GM18867 (cell line): ENCODE measurements at regions not wholly inside any gene's neighbourhood (a gene's known extent, or its start where the extent isn't known, plus 50 kb on each side); places are given as distances from the start of the nearest gene placed in this dataset.
"Not testable (repeated sequence)": the region's sequence is repeated elsewhere in the genome, so short reads cannot be mapped to it uniquely, and the experiment has no call there.

Experiments used
- ATAC-seq: cut with Tn5 transposase; IDR thresholded peaks from one replicate; pipeline ENCODE4 v1.9.1; 2021; ENCODE audit warnings: mild to moderate bottlenecking, moderate library complexity; ENCODE audit not compliant: unreplicated experiment

DNA sequence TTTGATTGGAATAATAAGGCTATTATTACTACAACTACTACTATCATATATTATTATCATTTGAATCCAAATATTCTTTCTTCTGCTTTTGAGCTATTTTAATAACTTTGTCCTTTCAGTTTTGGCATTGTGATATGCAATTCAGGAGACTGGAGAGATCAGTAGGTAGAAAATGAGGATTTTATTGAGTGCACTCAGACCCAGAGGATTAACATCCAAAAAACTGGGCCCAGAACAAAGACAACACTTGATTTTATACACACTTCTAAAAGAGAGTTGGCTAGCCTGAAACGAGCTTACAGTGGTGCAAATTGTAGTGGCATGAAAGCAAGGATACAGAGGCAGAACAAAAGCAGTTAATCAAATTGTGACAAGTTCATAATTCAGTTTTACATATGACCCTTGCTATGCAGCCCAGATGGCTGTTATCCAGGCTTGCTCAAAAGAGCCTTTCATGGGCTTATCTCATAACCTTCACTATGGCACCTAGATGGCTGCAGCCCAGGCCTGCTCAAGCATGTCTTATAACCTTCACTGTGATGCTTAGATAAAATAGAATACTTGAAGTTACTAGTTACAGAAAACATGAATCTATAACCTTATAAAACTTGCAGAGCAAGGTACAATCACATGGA lies 796.3 kb upstream of the RAG2 start:
- ATAC-seq: no peak

DNA sequence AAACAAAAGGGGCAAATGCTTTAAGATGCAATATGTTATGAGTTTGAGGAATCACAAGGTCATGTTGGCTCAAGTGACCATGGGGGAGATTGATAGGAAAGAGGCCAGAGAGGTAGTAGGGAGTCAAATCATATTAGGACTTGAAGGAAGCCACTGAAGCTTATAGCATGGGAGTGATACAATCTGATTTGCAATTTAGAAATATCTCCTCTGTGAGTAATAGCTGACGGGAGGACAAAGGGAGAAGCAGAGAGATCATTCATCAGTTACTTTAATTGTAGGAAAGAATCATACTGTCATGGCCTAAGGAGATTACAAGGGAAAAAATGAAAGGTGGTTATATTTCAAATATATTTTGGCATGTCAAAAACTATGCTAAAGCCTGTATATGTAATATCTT lies 793.6 kb upstream of the RAG2 start:
- ATAC-seq: no peak

DNA sequence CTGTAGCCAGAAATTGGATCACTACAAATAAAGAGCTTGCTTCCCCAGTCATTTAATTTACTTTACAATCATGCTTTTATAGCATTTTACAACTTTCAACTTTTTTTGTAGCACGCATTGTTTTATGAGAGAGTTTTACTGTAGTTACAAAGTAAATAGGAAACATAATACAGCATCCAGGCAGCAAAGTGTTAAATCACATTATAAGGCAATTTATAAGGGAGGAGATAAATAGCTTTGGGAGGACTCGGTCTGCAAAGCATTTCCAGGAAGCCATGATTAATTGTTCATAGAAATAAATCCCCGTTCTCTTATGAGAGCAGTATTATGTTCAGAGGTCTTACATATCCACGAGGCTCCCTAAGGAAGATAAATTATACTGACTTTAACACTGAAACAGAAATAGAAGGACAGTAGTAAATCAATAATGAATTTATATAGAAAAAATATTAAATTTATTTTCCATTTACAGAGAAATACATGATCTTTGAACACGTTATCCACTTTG lies 792.6 kb upstream of the RAG2 start:
- ATAC-seq: no peak

DNA sequence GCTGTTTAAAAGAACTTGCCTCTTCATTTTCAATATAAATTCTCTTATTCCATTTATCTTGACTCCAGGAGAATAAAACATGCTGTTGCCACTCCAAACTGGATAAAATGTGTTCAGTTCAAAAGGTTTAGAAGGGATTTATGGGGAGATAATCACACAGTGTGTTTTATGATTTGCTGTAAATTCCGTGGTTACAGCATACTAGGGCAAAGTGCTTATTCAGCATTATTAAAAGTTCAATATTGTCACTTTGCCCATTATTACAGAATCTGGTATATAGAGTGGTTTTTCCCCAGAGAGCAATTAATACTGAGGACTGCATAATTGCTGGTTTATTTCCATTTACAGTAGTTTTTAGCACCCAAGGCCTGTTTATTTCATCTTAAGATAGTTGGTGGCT lies 780.9 kb upstream of the RAG2 start:
- ATAC-seq: no peak

DNA sequence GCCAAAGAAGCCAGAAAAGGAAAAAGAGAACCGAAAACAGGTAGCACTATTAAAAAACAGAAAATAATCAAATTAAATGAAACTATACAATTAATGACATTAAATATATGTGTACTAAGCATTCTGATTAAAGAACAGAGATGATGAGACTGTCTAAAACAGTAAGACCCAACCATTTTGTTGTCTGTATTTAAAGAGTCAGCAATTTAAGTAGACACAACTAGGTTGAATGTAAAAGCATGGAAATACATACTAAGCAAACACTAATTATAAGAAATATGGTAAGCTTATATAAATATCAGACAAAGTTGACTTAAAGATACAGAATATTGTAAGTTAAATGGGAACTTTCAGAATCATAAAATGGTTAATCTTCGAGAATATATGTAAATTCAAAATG lies 774.6 kb upstream of the RAG2 start:
- no peak for ATAC-seq

DNA sequence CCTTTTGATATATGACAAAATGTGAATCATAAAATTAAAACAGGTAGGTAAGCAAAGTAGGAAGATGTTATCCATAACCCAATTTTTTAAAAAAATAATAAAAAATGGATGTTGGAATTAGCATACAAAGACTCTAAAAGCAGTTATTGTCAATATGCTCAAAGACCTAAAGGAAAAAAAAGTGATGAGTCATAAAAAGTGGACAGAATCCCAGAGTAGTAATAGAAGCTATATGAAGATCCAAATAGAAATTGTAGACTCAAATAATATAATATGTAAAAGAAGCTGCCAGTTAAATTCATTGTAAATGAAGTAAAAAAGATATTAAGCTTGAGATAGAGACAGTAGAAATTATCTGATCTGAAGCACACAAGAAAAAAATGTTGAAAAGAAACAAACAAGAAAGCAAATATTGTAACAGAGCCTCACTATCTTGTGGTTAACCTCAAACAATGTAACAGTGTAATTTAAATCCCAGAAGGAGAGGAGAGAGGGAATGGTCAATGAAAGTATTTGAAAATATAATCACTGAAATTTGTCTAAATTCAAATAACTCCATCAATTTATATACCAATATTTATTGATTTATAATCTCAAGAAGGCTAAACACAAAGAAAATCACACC lies 773.4 kb upstream of the RAG2 start:
- no peak for ATAC-seq

DNA sequence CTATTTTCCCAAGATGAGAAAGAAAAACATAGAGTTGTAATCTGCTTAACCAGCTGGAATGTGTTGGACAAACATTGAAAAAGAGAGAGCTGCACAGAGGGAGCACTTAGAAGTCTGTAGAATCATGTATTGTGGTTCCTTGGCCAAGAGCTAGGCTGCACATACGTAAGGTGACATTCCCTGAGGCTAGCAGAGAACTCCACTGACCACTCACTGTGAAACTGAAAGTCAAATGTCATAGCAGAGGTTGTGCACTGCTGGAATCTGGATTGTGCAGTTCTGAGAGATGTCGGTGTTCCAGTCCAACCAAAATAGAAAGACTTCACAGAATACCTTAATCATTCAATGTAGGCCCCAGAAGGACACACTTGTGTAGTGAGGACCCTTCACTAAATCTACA lies 772.8 kb upstream of the RAG2 start:
- no peak for ATAC-seq

DNA sequence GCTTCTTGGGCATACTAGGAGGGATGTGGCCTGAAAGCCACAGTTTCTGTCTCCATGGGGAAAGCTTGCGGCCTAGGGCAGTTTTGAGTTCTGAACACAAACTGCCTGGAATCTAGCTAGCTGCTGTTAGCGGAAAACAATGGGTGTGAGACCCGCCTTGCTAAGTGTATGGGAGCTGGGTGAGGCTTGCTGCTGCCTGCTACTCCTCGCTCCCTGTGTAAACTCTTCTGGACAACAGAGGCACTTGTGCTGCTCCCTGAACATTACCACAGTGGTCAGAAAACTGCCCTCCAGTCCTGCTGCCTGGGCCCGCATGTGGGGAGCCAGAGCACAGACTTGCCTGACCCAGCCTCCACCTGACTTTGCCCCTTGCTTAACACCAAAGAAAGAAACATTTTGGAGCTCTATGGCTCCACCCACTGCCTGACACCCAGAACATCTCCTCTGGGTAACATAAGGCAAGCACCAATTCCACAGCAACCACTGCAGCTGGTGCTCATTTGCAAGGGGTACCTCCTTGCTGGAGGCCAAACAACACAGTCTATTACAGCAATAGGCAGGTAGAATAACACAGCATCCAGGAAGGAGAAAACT lies 766.3 kb upstream of the RAG2 start:
- no peak for ATAC-seq

DNA sequence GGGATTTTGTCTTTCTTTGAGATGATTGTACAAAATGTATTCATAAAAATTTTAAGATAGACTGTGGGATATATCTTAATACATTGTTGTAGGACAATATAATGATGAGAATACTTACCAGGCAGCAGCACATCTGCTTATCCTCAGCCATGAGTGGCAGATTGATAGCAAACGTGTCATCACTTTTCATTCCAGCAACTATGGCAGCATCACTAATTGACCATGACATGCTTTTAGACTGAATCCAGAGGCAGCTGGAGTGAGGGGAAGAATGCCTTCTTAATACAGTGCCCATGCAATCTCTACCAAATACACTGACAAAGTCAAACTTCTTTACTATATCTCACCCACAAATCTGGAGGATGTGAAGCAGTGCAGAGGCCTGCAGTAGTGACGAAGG lies 755.2 kb upstream of the RAG2 start:
- ATAC-seq: no peak

DNA sequence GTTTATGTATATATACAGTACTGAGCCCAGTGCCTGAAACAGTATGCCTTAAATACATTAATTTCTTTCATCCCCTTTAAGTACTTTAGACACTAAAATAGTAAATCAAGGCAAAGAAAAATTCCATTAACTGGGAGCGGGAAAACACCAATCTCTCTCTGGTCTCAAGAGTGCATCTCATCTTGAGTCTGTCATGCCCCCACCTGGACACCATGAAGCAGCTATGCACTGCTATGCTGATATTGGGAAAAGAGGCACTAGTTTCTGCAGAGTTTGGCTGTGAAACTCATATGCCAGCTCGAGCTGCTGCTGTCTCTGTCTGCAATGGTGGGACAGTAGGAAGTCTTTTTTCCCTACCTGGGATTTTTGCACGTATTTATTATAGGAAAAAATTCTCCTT lies 754.4 kb upstream of the RAG2 start:
- no peak for ATAC-seq

DNA sequence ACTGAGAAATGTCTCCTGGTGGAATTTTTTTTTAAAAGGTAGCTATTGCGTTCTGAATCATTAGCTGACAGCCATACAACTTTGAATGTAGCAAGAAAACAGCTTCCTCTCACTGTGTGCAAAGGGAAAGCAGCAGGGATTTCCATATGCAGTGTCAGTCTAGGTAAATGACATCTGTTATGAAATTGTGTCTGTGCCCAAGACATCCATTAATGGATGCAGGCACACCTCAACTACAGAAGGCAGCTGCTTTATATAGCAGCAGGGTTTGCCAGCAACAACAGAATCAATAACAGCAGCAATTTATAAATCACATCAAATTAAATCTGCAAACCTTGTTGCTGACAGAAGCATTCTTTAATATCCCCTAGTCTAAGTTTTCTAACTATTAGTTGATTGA lies 745.3 kb upstream of the RAG2 start:
- no peak for ATAC-seq

DNA sequence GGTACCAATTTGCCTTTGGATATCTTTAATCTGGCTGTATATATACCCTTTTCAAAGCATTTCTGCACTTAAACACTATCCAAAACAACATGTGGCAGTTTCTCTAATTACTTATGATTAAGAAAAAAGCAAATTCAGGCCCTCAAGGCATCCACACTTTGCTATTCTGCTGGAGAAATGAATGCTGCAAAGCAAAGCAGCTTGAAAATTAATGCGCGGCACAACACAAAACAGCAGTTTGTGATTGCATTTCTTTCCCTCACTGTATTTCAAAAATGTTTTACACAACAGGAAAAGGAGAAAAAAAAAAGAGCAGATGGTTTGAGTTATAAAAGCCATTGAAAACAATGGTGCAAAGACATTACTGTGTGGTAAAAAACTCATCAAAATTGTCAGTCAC lies 738.4 kb upstream of the RAG2 start:
- no peak for ATAC-seq

DNA sequence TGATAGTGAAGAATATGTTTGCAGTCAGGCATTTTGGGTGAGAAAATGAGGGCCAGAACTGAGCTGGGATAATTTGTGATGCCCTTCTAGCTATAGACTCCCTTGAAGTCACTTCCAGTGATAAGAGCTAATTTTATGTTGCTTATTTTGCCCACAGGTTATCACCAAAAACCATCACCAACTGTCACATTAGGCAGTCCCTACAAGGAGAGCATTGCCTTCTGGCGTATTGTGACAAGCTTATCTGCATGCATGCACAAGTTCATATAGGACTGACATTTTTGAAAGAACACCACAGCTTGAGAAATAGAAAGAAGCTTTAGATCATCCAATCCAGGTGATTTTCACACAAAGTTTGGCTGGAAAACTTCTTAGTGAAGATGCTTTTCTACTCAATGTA lies 735.3 kb upstream of the RAG2 start:
- ATAC-seq: no peak

DNA sequence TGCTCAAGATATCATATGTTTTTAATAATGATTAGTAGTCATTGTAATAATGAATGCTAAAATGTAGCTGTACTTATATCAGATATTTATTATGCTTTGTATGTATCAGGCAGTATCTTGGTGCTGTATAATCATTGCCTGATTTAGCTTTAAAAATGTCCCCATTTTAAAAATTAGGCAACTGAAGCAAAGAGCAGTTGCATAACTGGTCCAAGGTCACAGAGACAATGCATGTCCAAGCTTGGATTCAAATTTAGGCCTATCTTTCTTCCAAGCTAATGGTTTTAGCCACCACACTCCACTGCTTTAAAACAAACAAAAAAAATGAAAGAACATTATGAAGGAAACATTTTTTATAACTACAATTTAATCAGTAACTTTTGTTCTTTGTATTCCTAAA lies 725.8 kb upstream of the RAG2 start:
- ATAC-seq: no peak

DNA sequence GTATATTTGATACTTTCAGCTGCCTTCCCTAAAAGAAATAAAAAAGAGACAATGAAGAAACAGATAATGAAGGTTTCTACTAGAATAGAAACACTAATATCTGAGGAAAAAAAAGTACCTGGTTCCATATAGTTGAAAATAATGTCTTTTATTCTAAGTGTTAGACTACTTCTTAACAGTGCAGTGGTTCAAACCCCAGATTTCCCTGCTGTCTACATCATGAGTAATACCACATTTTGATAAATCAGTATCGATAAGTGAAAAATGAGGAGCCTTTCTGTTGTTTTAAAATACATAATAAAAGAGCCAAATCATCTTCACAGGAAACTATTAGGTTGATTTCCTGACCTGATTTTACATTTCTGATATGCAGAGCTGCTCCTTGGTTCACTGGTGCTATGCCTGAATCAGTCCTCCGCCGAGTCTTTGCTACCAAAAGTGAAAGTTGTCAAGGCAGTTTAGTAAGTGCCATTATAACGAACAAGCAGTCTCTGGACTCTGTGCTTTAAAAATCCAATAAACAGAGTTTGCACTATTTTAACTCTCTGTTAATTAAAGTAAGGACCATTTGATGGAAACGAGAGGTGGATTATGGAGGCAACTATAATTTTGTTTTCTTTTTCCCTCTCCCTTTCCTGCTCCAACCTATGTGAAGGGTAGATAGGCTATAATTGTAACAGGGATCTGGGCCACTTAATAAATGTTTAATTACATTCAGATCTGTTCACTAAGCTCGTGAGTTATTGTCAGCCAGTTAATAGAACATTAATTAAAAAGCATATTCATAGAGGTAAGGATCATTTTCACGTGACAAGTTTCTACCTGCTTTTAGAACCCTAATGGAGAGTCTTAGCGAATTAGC lies 724.5 kb upstream of the RAG2 start:
- ATAC-seq: no peak

DNA sequence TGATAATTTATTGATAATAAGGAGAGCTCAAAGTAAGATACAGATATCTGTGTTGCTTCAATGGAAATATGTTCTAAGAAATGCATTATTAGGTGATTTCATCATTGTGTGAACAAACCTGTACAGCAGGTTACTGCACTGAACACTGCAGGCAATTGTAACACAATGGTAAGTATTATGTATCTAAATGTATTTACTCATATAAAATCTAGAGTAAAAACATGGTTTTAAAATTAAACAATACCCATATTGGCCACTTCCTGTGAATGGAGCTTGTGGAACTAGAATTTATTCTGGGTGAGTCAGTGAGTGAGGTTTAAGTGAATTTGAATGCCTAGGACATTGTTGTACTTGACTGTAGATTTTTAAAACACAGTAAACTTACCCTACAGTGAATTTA lies 722.9 kb upstream of the RAG2 start:
- ATAC-seq: no peak

DNA sequence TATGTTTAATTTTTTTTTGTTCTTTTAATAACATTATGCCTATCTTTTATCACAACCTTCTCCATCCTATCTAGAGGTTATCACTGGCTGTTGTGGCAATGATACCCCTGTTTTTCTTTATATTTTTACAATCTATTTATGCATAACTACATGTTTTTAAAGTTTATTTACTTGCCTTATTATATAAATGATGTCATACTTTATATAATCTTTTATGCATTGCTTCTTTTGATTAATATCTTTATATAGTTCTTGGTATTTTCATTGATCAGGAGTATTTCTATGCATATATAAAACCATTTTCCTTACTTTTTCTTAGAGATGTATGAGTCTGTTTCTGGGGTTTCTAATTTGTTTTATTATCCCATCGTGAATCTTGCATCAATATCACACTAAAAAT lies 719.8 kb upstream of the RAG2 start:
- no peak for ATAC-seq

DNA sequence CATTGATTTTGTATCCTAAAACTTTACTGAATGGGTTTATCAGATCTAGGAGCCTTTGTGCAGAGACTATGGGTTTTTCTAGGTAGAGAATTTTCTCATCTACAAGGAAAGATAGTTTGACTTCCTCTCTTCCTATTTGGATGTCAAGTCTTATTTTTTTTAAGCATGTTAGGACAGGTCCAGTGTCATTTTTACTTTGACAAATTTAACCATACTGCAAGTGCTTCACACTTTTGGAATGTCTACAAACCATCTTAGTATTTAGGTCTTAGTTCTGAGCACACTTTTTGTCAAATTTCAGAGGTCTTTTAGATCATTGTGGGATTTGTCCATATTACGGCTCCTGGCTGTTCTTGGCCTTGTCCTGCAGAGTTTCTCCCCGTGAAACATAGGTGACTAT lies 715.2 kb upstream of the RAG2 start:
- no peak for ATAC-seq

DNA sequence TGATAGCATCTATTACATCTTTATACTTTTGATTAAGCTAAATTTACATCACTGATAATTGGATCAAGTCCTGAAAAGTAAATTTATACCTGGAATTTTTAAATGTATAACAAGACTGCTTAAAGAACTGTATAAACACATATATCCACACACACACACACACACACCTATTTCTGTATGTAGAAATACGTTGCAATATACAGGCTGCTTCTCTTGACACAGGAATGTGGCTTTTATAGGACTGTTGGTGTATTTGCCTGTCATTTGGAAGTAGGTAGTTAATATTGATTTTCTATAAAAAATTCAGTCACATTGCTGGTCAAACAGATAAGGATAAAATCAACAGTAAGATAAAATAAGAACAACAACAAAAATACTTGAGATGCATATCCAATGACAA lies 708.5 kb upstream of the RAG2 start:
- no peak for ATAC-seq

DNA sequence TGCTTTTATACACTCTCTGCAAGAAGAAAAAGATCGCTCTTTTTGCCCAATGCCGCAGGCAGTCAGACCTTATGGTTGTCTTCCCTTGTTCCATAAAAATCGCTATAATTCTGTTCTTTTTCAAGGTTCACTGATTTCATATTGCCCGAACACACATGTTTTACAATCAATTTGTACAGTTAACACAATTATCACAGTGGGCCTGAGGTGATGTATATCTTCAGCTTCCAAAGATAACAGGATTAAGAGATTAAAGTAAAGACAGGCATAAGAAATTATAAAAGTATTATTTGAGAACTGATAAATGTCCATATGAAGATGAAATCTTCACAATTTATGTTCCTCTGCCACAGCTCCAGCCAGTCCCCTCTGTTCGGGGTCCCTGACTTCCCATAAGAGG lies 703.4 kb upstream of the RAG2 start:
- not testable (repeated sequence) for ATAC-seq

DNA sequence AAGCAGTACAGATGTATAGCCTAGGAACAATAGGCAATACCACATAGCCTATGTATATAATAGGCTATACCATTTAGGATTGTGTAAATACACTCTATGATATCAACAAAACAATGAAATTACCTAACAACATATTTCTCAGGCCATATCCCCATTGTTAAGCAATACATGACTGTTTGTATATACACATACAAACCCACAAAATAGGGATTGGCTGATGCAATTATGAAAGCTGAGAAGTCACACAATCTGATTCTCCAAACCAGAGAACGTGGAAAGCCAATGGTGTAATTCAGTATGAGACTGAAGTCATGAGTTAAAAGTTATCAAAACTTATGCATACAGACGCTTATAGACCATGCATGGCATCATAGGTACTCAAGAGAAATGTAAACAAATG lies 700.1 kb upstream of the RAG2 start:
- ATAC-seq: no peak

DNA sequence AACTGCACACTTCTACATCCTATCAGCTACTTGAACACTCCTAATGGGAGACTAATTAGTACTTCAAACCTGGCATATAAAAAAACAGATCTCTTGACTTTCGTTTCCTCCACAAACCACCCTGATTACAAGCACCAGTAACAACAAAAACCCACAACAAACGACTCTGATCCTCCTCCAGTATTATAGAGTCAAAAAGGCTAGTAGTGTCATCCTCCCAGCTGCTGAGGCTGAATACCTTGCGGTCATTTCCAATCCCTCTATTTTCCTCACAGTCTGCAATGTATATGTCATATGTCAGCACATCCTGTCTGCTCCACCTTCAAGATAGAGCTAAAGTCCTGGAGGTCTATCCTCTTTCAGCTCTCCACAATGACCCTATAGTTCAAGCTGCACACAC lies 688.9 kb upstream of the RAG2 start:
- ATAC-seq: no peak
